ENCODE measurements at regions not wholly inside any gene's neighbourhood (a gene's known extent, or its start where the extent isn't known, plus 50 kb on each side); places are given as distances from the start of the nearest gene placed in this dataset.

DNA sequence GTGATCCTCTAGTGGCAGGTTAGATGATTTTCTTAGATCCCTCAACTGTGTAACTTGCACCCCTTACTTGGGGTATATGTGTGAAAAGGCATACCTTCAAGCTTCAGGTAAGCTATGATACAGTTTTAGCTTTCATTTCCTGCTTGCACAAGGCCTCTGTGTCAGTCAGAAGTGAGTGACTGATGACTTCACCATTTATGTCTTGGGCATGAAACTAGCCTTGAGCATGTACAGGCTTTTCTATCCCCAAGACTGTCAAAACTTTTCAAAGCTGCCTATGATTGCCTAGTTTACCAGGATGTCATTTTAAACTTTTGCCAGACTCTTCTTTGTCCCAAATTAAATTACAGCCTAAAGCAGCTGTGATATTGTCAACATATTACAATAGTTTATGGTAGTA lies 286.1 kb upstream of the CNTN5 start:
- Histone ChIP-seq H3K9me3 (ENCODE audit: control extremely low read depth in 1 of 3, control insufficient read depth in 2 of 3, insufficient read depth in 1 of 3, low read length in 2 of 3) (peaks cover 0 to 2% (median 0%) of the 10 kb centered on the region in 3 donors), H3K36me3 (replicated peaks in 1 of 2; ENCODE audit: control extremely low read depth in 1 of 2, control insufficient read depth in 1 of 2, extremely low read depth in 1 of 2, insufficient read depth in 2 of 2, low read length in 1 of 2) (no peaks in the 10 kb centered on the region), H3K27me3 (replicated peaks in 1 of 4; ENCODE audit: control extremely low read depth in 1 of 4, control insufficient read depth in 3 of 4, insufficient read depth in 4 of 4, low read length in 3 of 4) (no peaks in the 10 kb centered on the region), H3K4me3 (ENCODE audit: control extremely low read depth in 1 of 5, extremely low read depth in 1 of 5, insufficient read depth in 1 of 5, low read depth in 2 of 5, low read length in 4 of 5) (no peak overlapping the region), H4K20me1 (ENCODE audit: control insufficient read depth, insufficient read depth, low read length, poor library complexity, severe bottlenecking) (no peaks in the 10 kb centered on the region), H3K27ac (ENCODE audit: low read length in 2 of 2) (no peak overlapping the region), H3K79me2 (ENCODE audit: control insufficient read depth, insufficient read depth, low read length) (no peaks in the 10 kb centered on the region), H3K9ac (ENCODE audit: low read length) (no peak overlapping the region), H3K4me1 (ENCODE audit: control insufficient read depth in 2 of 2, insufficient read depth in 2 of 2, low read length in 2 of 2) (no peaks in the 10 kb centered on the region), H3K4me2 (replicated peaks; ENCODE audit: low read depth, low read length, poor library complexity, severe bottlenecking) (no peak overlapping the region), H2AFZ (ENCODE audit: insufficient read depth, low read depth, low read length, poor library complexity, severe bottlenecking) (no peak overlapping the region)
- Mint-ChIP-seq H3K9me3 (ENCODE audit: insufficient read depth) (peaks cover 2% of the 10 kb centered on the region), H3K4me3 (no peak overlapping the region), H3K27me3 (no peaks in the 10 kb centered on the region), H3K27ac (no peak overlapping the region), H3K4me1 (no peaks in the 10 kb centered on the region)
- intact Hi-C loops (cut with micrococcal nuclease), result no loop called here
- TF ChIP-seq EZH2 (IDR thresholded peaks at IDR 0.05; ENCODE audit: borderline replicate concordance, insufficient read depth, low read depth, low read length, poor library complexity, severe bottlenecking), result no peak
- TF ChIP-seq, protein P1, sequence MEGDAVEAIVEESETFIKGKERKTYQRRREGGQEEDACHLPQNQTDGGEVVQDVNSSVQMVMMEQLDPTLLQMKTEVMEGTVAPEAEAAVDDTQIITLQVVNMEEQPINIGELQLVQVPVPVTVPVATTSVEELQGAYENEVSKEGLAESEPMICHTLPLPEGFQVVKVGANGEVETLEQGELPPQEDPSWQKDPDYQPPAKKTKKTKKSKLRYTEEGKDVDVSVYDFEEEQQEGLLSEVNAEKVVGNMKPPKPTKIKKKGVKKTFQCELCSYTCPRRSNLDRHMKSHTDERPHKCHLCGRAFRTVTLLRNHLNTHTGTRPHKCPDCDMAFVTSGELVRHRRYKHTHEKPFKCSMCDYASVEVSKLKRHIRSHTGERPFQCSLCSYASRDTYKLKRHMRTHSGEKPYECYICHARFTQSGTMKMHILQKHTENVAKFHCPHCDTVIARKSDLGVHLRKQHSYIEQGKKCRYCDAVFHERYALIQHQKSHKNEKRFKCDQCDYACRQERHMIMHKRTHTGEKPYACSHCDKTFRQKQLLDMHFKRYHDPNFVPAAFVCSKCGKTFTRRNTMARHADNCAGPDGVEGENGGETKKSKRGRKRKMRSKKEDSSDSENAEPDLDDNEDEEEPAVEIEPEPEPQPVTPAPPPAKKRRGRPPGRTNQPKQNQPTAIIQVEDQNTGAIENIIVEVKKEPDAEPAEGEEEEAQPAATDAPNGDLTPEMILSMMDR (IDR thresholded peaks at IDR 0.05), result no peak
- ChIA-PET CTCF (no interaction called here), POLR2A (no interaction called here)
- ATAC-seq (ENCODE audit: low read depth), result no peak
- no peak for DNase-seq

DNA sequence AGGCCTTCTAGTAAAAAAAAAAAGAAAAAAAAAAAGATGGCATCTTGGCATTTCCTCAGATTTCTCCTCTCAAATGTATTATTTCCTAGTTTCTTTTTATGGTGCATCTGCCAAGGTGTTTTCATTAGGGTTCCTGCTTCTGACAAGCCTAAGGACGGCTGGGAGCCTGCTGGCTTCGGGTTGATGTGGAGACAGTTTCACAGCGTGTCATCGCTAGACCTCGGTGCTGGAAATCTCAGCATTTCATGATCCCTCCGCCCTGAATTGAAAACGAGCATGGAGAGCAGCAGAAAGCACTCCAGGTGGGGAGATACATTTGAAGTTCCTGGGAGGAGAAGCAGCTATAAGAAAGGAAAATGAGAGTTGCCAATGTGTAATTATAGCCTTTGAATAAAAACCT lies 283.9 kb upstream of the CNTN5 start:
- H3K9ac ChIP-seq (ENCODE audit: low read length), result no peak overlapping the region
- DNase-seq, result no peak
- H3K27ac ChIP-seq (ENCODE audit: low read length in 2 of 2), result no peak overlapping the region
- no peaks in the 10 kb centered on the region for H3K79me2 ChIP-seq (ENCODE audit: control insufficient read depth, insufficient read depth, low read length)
- no peak for ATAC-seq (ENCODE audit: low read depth)
- no peak overlapping the region for H3K4me3 Mint-ChIP-seq
- intact Hi-C loops (cut with micrococcal nuclease), result no loop called here
- H3K27me3 Mint-ChIP-seq, result no peaks in the 10 kb centered on the region
- ChIA-PET POLR2A (no interaction called here), CTCF (no interaction called here)
- 96% methylated on average over 7 of the region's 7 CpGs for WGBS (ENCODE audit: insufficient coverage)
- no peak overlapping the region for H2AFZ ChIP-seq (ENCODE audit: insufficient read depth, low read depth, low read length, poor library complexity, severe bottlenecking)
- no peaks in the 10 kb centered on the region for H3K27me3 ChIP-seq (replicated peaks in 1 of 4; ENCODE audit: control extremely low read depth in 1 of 4, control insufficient read depth in 3 of 4, insufficient read depth in 4 of 4, low read length in 3 of 4)
- H3K4me3 ChIP-seq (ENCODE audit: control extremely low read depth in 1 of 5, extremely low read depth in 1 of 5, insufficient read depth in 1 of 5, low read depth in 2 of 5, low read length in 4 of 5), result no peak overlapping the region
- H3K27ac Mint-ChIP-seq, result no peak overlapping the region
- no peaks in the 10 kb centered on the region for H3K4me1 ChIP-seq (ENCODE audit: control insufficient read depth in 2 of 2, insufficient read depth in 2 of 2, low read length in 2 of 2)
- H3K4me2 ChIP-seq (replicated peaks; ENCODE audit: low read depth, low read length, poor library complexity, severe bottlenecking), result no peak overlapping the region
- peaks cover 0 to 2% (median 0%) of the 10 kb centered on the region in 3 donors for H3K9me3 ChIP-seq (ENCODE audit: control extremely low read depth in 1 of 3, control insufficient read depth in 2 of 3, insufficient read depth in 1 of 3, low read length in 2 of 3)
- H3K4me1 Mint-ChIP-seq, result no peaks in the 10 kb centered on the region
- no peaks in the 10 kb centered on the region for H3K36me3 ChIP-seq (replicated peaks in 1 of 2; ENCODE audit: control extremely low read depth in 1 of 2, control insufficient read depth in 1 of 2, extremely low read depth in 1 of 2, insufficient read depth in 2 of 2, low read length in 1 of 2)
- TF ChIP-seq, protein P1 (IDR thresholded peaks at IDR 0.05), result no peak
- TF ChIP-seq EZH2 (IDR thresholded peaks at IDR 0.05; ENCODE audit: borderline replicate concordance, insufficient read depth, low read depth, low read length, poor library complexity, severe bottlenecking), result no peak
- no peaks in the 10 kb centered on the region for H4K20me1 ChIP-seq (ENCODE audit: control insufficient read depth, insufficient read depth, low read length, poor library complexity, severe bottlenecking)
- H3K9me3 Mint-ChIP-seq (ENCODE audit: insufficient read depth), result no peaks in the 10 kb centered on the region
